Spinal cord (tissue), 9 donors: ENCODE measurements at regions not wholly inside any gene's neighbourhood (a gene's known extent, or its start where the extent isn't known, plus 50 kb on each side); places are given as distances from the start of the nearest gene placed in this dataset.
A peak's percentile ranks its signal among the peaks of the same experiment; 100 is the strongest.
"Not testable (repeated sequence)": the region's sequence is repeated elsewhere in the genome, so short reads cannot be mapped to it uniquely, and the experiment has no call there.

Experiments used
- DNase-seq, 6 donors: peaks; one replicate each; pipeline versions ENCODE4 v3.0.0 to v3.0.0-alpha.2; 2013 to 2015; ENCODE audit warnings: low spot score in 6 of 6, low read depth in 4 of 6
- H3K27ac ChIP-seq: one replicate; pipeline ENCODE4 v1.5.1; 2013; ENCODE audit warnings: low read depth, low read length, control low read depth
- H3K27me3 ChIP-seq: one replicate; pipeline ENCODE4 v1.6.1; 2013; ENCODE audit warnings: low read length; ENCODE audit not compliant: control insufficient read depth, insufficient read depth
- H3K36me3 ChIP-seq: one replicate; pipeline ENCODE4 v1.6.1; 2013; ENCODE audit warnings: low read length; ENCODE audit not compliant: control insufficient read depth, insufficient read depth
- H3K4me1 ChIP-seq: one replicate; pipeline ENCODE4 v1.6.1; 2013; ENCODE audit warnings: low read length; ENCODE audit not compliant: control insufficient read depth, insufficient read depth
- H3K4me3 ChIP-seq: one replicate; pipeline ENCODE4 v1.5.1; 2013; ENCODE audit warnings: low read depth, low read length, control low read depth
- H3K9me3 ChIP-seq: one replicate; pipeline ENCODE4 v1.6.1; 2013; ENCODE audit warnings: low read length; ENCODE audit not compliant: control insufficient read depth, insufficient read depth
- WGBS: methylation state at CpG from one replicate; pipeline ENCODE4 v1.1.5; 2013; ENCODE audit warnings: missing lambda C conversion rate; ENCODE audit not compliant: insufficient coverage; 5-methylcytosine and 5-hydroxymethylcytosine counted together
- donor health status: healthy.

DNA sequence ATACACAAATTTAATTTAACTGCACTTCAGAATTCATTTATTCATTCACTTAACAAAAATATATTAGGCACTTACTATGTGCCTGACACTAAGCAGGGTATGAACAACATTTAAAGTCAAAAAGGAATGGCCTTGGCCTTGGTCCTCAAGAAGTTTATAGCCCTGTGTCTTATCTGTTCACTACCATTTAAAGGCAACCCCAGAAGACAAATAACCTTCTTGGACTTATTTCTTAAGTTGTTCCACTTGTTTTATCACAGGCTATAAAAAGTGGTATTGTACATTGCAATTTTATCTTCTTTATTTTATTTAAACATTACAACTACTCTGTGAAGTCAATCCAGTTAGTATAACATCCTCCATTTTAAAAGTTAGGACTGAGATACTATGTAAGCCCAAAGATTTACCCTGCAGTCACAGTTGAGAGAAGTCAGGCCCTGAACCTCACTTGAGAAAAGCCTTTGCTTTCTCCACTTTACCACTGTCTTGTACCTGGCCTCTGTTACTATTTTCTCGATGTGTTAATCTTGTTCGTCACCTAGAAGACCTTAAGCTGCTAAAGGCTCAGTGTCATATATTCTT is 305.6 kb upstream of the DIPK2B start:
- H3K27ac ChIP-seq: no peak overlapping the region
- H3K27me3 ChIP-seq: no peaks in the 10 kb centered on the region
- H3K4me3 ChIP-seq: no peak overlapping the region
- DNase-seq: no peak
- H3K9me3 ChIP-seq: no peaks in the 10 kb centered on the region
- no CpG with 5 or more reads among the region's 2 CpGs for WGBS
- no peaks in the 10 kb centered on the region for H3K4me1 ChIP-seq
- no peaks in the 10 kb centered on the region for H3K36me3 ChIP-seq

DNA sequence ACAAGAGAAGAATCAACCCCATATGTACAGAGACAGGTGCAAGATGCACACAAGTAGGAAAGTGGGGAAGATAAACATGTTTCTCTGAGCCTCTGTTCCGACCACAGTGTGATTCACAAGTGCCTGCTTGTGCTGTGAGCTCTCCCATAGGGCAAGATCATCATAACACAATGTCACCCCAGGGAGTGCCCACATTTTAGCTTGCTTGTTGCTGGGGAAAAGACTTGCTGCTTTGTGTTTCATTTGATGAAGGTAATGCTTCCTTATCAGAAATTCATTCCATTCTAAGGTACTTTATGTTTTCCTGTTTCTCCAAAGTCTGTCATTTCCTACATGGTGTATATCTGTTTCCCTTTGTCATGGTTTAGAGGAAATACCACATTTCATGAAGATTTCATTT is 304.5 kb upstream of the DIPK2B start:
- no peaks in the 10 kb centered on the region for H3K4me1 ChIP-seq
- H3K36me3 ChIP-seq: no peaks in the 10 kb centered on the region
- H3K9me3 ChIP-seq: no peaks in the 10 kb centered on the region
- H3K27me3 ChIP-seq: no peaks in the 10 kb centered on the region
- H3K27ac ChIP-seq: no peak overlapping the region
- DNase-seq: no peak
- H3K4me3 ChIP-seq: no peak overlapping the region
- whole genome bisulfite sequencing: no CpG with 5 or more reads among the region's 1 CpG

DNA sequence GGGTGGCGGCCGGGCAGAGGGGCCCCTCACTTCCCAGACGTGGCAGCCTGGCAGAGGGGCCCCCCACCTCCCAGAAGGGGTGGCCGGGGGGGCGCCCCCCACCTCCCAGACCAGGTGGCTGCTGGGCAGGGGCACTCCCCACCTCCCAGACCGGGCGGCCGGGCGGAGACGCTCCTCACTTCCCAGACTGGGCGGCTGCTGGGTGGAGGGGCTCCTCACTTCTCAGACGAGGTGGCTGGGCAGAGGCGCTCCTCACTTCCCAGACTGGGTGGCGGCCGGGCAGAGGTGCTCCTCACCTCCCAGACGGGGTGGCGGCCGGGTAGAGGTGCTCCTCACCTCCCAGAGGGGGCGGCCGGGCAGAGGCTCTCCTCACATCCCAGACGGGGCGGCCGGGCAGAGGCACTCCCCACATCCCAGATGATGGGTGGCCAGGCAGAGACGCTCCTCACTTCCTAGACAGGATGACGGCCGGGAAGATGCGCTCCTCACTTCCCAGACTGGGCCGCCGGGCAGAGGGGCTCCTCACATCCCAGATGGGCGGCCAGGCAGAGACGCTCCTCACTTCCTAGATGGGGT is 303.2 kb upstream of the DIPK2B start:
- 90% methylated on average over 27 of the region's 31 CpGs for WGBS
- not testable (repeated sequence) for DNase-seq

GRCh38 chrX:45502396-45502795 is 301.7 kb upstream of the DIPK2B start:
- no peak overlapping the region for H3K4me3 ChIP-seq
- no peaks in the 10 kb centered on the region for H3K9me3 ChIP-seq
- no peaks in the 10 kb centered on the region for H3K36me3 ChIP-seq
- DNase-seq: no peak
- H3K4me1 ChIP-seq: no peaks in the 10 kb centered on the region
- H3K27ac ChIP-seq: no peak overlapping the region
- WGBS: no CpG with 5 or more reads among the region's 2 CpGs
- H3K27me3 ChIP-seq: no peaks in the 10 kb centered on the region

More for the DNA sequence above, 303.2 kb upstream of the DIPK2B start:
- not testable (repeated sequence) for H3K27me3 ChIP-seq, H3K27ac ChIP-seq, H3K36me3 ChIP-seq, H3K9me3 ChIP-seq, H3K4me3 ChIP-seq, H3K4me1 ChIP-seq

DNA sequence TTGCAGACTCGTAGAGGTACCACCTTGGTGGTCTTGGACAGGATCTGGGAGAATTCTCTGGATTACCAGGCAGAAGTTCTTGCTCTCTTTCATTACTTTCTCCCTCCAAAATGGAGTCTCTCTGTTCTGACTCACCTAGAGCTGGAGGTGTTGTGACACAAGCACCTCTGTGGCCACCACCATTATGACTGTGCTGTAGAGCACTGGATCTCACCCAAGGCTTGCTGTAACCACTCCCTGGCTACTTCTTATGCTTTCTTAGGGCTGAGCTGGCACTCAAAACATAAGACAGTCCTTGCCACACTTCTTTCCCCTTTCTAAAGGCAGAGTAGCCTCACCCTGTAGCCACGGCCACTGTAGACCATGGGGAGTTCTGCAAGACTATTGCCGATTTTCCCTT is 296.6 kb upstream of the DIPK2B start:
- WGBS: 88% methylated on average over 2 of the region's 3 CpGs
- no peaks in the 10 kb centered on the region for H3K36me3 ChIP-seq
- H3K27ac ChIP-seq: no peak overlapping the region
- no peaks in the 10 kb centered on the region for H3K9me3 ChIP-seq
- no peak overlapping the region for H3K4me3 ChIP-seq
- no peak for DNase-seq
- no peaks in the 10 kb centered on the region for H3K27me3 ChIP-seq
- no peaks in the 10 kb centered on the region for H3K4me1 ChIP-seq

- Histone ChIP-seq H3K4me1 (no peaks in the 10 kb centered on the region), H3K4me3 (no peak overlapping the region), H3K9me3 (peaks cover 2% of the 10 kb centered on the region), H3K27me3 (no peaks in the 10 kb centered on the region), H3K27ac (no peak overlapping the region), H3K36me3 (no peaks in the 10 kb centered on the region)
- DNase-seq: no peak
- WGBS: no CpG with 5 or more reads among the region's 1 CpG
Measured at GRCh38 chrX:45485719-45486118, 285.0 kb upstream of the DIPK2B start.

- WGBS: 88% methylated on average over 2 of the region's 4 CpGs
Measured at GRCh38 chrX:45479835-45480422, 279.3 kb upstream of the DIPK2B start.

DNA sequence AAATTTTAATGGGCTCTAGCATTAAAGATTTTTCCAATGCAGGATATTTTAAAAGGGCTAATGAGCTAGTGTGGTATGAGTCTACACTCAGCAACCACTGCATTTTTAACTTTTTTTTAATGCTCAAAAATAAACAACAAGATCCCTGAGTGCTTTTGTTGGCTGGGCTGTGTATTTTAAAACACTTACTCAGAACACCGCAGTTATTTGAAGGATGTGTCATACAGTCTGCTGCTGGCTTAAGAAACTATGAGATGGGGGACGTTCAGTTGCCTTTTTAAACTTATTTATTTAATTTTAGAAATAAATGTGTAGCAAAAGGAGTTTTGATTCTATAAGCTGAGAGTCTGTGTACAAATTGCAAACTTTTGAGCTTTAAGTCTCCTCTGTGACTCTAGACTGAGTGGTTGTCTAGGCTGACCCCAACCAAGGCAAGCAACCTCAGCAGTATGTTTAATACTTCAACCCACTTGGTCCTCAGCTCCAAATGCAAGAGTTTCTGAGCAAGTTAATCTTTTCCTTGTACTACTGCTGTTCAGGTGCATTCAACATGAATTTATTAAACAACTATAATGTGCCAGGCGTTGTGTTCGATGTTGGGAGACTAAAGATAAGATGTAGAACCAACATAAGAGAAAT is 278.6 kb upstream of the DIPK2B start:
- H3K27me3 ChIP-seq: no peaks in the 10 kb centered on the region
- peak in 1 of 6 donors; percentile 1 for DNase-seq

More at GRCh38 chrX:45479835-45480422, 279.3 kb upstream of the DIPK2B start:
- Histone ChIP-seq H3K4me3 (no peak overlapping the region), H3K36me3 (no peaks in the 10 kb centered on the region), H3K27ac (no peak overlapping the region), H3K27me3 (no peaks in the 10 kb centered on the region), H3K4me1 (no peaks in the 10 kb centered on the region), H3K9me3 (no peaks in the 10 kb centered on the region)
- DNase-seq: no peak

DNA sequence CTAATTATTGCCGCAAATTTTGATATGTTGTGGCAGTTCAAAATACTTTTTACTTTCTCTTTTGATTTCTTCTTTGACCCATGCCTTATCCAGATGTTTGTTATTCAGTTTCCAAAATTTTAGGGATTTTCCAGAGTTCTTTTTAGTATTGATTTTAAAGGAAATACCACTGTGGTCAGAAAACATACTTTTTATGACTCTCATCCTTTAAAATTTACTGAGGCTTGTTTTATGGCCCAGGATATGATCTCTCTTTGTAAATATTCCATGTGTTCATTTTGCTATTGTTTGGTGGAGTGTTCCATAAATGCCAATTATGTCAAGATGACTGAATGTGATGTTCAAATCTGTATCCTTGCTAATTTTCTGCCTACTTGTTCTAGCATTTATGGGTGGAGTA is 272.3 kb upstream of the DIPK2B start:
- Histone ChIP-seq H3K9me3 (peaks cover 2% of the 10 kb centered on the region), H3K36me3 (no peaks in the 10 kb centered on the region), H3K4me3 (no peak overlapping the region), H3K4me1 (no peaks in the 10 kb centered on the region), H3K27ac (no peak overlapping the region), H3K27me3 (no peaks in the 10 kb centered on the region)
- WGBS: no CpG with 5 or more reads among the region's 1 CpG
- no peak for DNase-seq

More for the DNA sequence above, 278.6 kb upstream of the DIPK2B start:
- H3K36me3 ChIP-seq: no peaks in the 10 kb centered on the region
- H3K27ac ChIP-seq: no peak overlapping the region
- no peaks in the 10 kb centered on the region for H3K9me3 ChIP-seq
- no peak overlapping the region for H3K4me3 ChIP-seq
- no peaks in the 10 kb centered on the region for H3K4me1 ChIP-seq
- WGBS: no CpG with 5 or more reads among the region's 4 CpGs

GRCh38 chrX:45467537-45467936 is 266.9 kb upstream of the DIPK2B start:
- no CpG with 5 or more reads among the region's 6 CpGs for WGBS
- H3K4me3 ChIP-seq, H3K27ac ChIP-seq, H3K4me1 ChIP-seq, H3K36me3 ChIP-seq, DNase-seq, H3K9me3 ChIP-seq, H3K27me3 ChIP-seq: not testable (repeated sequence)
